IMR-90 (cell line): ENCODE measurements at regions not wholly inside any gene's neighbourhood (a gene's known extent, or its start where the extent isn't known, plus 50 kb on each side); places are given as distances from the start of the nearest gene placed in this dataset.

Source experiments
- POLR2A ChIP-seq: IDR thresholded peaks from 2 replicates; pipeline ENCODE4 v1.6.1; 2012; ENCODE audit warnings: mild to moderate bottlenecking, low read depth, low read length
- RAD21 ChIP-seq: IDR thresholded peaks from 2 replicates; pipeline ENCODE4 v1.6.1; 2012; ENCODE audit warnings: low read length, improper control_type of control experiment
- TF ChIP-seq, protein P1 (sequence below): conservative IDR thresholded peaks from 2 replicates; pipeline ENCODE4 v1.5.1; 2012; ENCODE audit warnings: mild to moderate bottlenecking, low read depth, low read length, improper control_type of control experiment
- TF ChIP-seq, protein P2 (sequence below): fragments of 150-350 bp; IDR thresholded peaks from 2 replicates; pipeline ENCODE4 v1.6.1; 2017; ENCODE audit warnings: mild to moderate bottlenecking, antibody characterized with exemption, low read length, low read depth
- TF ChIP-seq, protein P3 (sequence below): fragments of 150-350 bp; IDR thresholded peaks from 2 replicates; pipeline ENCODE4 v1.6.1; 2016; ENCODE audit warnings: low read depth, mild to moderate bottlenecking, low read length, moderate library complexity, borderline replicate concordance

DNA sequence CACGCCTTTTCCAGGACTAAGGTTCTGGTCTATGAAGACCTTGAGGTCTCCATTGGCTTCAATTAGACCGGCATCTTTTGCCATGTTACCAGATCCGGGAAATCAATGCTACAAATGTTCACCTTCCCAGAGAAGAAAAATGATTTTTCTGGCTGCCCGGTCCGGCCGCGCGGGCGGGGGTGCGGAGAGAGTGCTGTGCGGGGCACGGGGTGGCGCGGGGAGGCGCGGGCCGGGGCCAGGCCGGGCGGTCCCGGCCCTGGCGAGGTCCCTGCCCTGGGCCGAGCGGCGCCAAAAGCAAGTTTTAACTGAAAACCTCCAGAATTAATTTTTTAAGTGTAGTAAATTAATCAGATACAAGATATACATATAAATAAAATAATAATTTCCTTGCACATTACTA lies 128.2 kb downstream of the MINAR1 start:
- TF ChIP-seq, protein P1, sequence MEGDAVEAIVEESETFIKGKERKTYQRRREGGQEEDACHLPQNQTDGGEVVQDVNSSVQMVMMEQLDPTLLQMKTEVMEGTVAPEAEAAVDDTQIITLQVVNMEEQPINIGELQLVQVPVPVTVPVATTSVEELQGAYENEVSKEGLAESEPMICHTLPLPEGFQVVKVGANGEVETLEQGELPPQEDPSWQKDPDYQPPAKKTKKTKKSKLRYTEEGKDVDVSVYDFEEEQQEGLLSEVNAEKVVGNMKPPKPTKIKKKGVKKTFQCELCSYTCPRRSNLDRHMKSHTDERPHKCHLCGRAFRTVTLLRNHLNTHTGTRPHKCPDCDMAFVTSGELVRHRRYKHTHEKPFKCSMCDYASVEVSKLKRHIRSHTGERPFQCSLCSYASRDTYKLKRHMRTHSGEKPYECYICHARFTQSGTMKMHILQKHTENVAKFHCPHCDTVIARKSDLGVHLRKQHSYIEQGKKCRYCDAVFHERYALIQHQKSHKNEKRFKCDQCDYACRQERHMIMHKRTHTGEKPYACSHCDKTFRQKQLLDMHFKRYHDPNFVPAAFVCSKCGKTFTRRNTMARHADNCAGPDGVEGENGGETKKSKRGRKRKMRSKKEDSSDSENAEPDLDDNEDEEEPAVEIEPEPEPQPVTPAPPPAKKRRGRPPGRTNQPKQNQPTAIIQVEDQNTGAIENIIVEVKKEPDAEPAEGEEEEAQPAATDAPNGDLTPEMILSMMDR: no peak
- TF ChIP-seq, protein P2, sequence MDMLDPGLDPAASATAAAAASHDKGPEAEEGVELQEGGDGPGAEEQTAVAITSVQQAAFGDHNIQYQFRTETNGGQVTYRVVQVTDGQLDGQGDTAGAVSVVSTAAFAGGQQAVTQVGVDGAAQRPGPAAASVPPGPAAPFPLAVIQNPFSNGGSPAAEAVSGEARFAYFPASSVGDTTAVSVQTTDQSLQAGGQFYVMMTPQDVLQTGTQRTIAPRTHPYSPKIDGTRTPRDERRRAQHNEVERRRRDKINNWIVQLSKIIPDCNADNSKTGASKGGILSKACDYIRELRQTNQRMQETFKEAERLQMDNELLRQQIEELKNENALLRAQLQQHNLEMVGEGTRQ: no peak
- TF ChIP-seq POLR2A (no peak), RAD21 (no peak)
- TF ChIP-seq, protein P3, sequence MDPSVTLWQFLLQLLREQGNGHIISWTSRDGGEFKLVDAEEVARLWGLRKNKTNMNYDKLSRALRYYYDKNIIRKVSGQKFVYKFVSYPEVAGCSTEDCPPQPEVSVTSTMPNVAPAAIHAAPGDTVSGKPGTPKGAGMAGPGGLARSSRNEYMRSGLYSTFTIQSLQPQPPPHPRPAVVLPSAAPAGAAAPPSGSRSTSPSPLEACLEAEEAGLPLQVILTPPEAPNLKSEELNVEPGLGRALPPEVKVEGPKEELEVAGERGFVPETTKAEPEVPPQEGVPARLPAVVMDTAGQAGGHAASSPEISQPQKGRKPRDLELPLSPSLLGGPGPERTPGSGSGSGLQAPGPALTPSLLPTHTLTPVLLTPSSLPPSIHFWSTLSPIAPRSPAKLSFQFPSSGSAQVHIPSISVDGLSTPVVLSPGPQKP: no peak
